ENCODE measurements at regions not wholly inside any gene's neighbourhood (a gene's known extent, or its start where the extent isn't known, plus 50 kb on each side); places are given as distances from the start of the nearest gene placed in this dataset.

DNA sequence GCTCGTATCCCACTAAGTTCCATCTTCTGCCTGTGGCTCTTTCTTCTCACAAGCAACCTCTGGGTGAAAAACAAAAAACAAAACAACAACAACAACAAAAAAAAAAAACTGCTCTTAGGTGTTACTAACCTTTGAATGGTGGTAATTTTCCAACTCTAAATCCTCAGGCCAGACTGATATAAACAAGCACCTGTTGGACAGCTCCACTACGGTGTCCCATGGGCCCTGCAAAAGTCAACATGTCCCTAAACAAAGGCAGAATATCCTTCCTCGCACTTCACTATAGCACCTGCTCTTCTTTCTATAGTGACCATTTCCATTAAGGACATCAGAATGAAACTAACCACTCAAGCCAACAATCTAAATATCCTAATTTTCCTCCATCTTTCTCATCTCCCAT is 54.6 kb upstream of the PARM1 start:
- DNase-seq (ENCODE audit: low read depth in 3 of 3): no peak

DNA sequence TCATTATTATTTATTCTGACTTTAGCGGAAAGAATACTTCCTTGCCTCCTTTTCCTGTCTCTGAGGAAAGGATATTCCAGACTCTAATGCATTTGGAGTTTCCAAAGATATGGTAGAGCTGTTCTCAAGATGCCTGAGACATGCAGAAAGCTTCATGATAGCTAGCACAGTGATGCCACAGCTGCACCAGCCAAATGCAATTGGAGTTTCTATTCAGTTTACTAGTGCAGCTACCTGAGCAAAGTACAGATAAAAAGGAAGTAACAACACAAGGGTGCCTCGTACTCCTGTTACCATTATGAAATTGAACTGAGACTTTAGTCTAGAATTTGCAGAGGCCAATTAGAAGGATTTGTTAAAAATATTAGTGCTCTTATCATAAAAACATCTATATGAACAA is 57.5 kb upstream of the PARM1 start:
- DNase-seq (ENCODE audit: low read depth in 3 of 3): no peak

DNA sequence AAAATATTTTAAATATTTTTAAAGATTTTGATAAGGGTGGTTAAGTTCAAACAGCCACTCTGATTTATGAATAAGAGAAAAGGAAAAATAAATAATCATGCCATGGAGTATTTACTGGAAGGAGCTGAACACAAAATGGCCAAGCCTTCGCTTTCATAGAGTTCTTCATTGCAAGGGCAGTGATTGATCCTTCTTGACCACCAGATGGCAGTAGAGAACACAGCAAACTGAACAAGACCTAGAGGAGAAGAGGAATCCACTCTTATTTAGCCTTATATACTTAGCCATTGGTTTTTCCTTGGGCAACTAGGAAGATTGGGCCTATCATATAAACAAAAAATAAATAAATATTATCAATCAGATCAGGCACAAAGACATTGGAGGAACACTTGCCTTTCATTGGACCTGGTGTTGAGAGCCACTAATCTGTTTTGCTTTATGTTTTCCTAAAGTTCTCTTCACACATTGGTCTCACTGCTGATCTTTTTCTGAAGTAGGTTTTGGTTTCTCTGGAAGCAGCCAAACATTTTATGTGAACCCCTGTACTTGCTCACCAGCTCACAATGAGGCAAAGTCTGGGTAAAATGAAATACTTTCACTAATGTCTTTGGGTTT is 58.1 kb upstream of the PARM1 start:
- DNase-seq (ENCODE audit: low read depth in 3 of 3): peak in 2 of 3 experiments; percentile 0 to 3

DNA sequence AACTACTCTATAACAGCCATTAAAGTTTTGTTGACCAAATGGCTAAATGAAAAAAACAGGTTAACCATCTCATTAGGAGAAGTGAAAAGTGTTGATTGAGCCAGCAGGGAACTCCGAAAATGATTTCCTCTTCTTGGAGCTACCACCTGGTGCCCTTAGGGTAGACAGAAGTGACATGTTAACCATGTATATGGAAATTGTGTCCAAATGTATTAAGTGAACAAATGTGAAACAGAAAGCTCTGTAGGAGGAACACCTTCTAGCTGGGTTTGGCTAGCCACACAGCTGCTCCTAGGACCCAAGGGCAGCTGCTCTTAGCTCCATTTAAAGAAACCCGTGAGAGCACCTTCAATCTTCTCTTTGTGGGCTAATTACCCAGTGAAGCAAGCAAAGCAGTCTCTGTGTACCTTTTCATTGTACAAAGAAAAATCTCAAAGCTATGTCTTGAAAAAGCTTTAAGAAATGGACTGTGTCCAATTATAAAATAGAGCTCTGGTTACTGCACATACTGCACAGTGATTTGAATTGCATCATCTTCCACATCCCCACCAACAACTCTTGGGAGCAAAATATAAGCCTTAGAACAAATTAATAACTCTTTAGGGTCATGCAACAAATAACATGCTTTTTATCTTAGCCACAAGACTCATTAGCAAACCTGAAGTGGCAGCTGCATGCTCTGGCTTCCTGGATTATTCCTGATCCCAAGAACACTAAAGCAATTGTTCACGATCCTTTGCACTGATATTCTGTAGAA is 59.2 kb upstream of the PARM1 start:
- no peak for DNase-seq (ENCODE audit: low read depth in 3 of 3)

DNA sequence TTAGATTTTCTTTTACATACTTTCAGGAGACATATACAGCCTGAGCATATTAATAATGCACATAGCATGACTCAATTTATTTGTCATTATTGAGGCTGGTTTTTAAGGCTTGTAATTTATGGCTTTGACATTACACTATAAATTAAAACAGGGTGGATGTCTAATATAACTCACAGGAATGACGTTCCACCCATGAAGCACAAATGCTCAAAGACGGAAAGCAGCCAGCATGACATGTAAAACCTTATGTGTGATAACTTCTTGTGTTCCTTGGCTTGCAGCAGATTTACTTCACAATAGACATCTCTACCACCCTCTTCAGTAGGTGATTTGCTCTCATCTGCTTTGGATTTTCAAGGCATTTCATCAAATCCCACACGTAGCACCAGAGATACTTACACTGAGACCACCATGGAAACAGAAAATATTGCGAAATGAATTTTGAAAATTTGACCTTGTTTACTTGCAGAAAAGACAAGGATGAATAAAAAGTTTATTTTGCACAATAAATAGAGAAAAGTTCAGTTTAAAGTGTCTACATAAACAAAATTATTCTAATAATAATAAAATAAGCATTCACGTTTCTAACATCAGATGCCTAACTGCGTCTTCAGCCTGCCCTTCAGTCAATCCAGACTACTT is 64.7 kb upstream of the BTC start:
- no peak for DNase-seq (ENCODE audit: low read depth in 3 of 3)

DNA sequence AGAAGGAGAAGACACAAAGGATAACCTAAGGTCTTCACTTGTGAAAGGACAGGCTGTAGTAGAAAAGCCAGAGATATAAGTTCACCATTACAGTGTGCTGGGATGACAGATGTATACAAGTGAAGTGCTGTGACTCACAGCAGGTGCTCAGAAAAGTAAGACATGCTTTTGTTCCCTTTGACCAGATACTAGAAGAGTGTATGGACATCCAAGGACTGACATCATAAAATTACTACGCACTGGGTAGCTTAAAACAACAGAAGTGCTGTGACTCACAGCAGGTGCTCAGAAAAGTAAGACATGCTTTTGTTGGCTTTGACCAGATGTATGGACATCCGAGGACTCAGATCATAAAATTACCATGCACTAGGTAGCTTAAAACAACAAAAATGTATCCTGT is 61.6 kb upstream of the BTC start:
- no peak for DNase-seq (ENCODE audit: low read depth in 3 of 3)

DNA sequence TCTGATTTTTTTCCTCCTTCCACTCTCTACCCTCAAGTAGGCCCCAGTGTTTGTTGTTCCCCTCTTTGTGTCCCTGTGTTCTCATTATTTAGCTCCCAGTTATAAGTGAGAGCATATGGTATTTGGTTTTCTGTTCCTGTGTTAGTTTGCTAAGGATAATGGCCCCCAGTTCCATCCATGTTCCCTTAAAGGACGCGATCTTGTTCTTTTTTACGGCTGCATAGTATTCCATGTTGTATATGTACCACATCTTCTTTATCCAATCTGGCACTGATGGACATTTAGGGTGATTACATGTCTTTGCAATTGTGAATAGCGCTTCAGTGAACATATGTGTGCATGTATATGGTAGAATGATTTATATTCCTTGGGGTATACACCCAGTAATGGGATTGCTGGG is 54.5 kb upstream of the BTC start:
- no peak for DNase-seq (ENCODE audit: low read depth in 3 of 3)

DNA sequence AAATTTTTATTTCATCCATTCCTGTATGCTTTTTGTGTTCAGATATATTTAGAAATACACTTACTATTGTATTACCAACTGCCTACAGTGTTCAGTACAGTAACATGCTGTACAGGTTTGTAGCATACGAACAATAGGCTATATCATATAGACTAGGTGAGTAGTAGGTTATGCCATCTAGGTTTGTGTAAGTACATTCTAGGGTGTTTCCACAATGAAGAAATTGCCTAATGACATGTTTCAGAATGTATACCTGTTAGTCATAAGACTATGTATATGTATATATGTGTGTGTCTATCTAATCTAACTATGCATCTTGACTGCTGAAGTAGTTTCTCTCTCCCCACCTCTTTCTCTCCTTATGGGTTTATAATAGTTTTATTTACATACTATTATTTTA is 51.5 kb upstream of the BTC start:
- DNase-seq (ENCODE audit: low read depth in 3 of 3): no peak

Data from stimulated activated CD4-positive, alpha-beta T cell treated with anti-CD3 and anti-CD28 coated beads, TNF-alpha, amount 100 ng/mL, for 24 hours (primary cell).